CD4-positive, alpha-beta T cell treated with Interleukin-10 for 1 hour (primary cell): ENCODE measurements at regions not wholly inside any gene's neighbourhood (a gene's known extent, or its start where the extent isn't known, plus 50 kb on each side); places are given as distances from the start of the nearest gene placed in this dataset.
"Not testable (repeated sequence)": the region's sequence is repeated elsewhere in the genome, so short reads cannot be mapped to it uniquely, and the experiment has no call there.

ENCODE experiments used
- DNase-seq: peaks from one replicate; pipeline ENCODE4 v3.0.0-alpha.2; 2020

GRCh38 chr1:145553795-145554194, 54.0 kb upstream of the GPR89A start:
- DNase-seq, result not testable (repeated sequence)

- no peak for DNase-seq
Observed at GRCh38 chr1:145545055-145545454, 62.7 kb upstream of the GPR89A start.

GRCh38 chr1:145541685-145542084, 66.1 kb upstream of the GPR89A start:
- not testable (repeated sequence) for DNase-seq

- DNase-seq, result not testable (repeated sequence)
Observed at GRCh38 chr1:145541246-145541645, 66.5 kb upstream of the GPR89A start.

GRCh38 chr1:145538118-145538882, 69.5 kb upstream of the GPR89A start:
- DNase-seq, result not testable (repeated sequence)

GRCh38 chr1:145537003-145537402, 70.8 kb upstream of the GPR89A start:
- DNase-seq, result not testable (repeated sequence)

- not testable (repeated sequence) for DNase-seq
Observed at GRCh38 chr1:145535461-145535860, 72.3 kb upstream of the GPR89A start.

- not testable (repeated sequence) for DNase-seq
Observed at GRCh38 chr1:145528068-145528564, 79.7 kb upstream of the GPR89A start.

GRCh38 chr1:145520159-145520558, 87.6 kb upstream of the GPR89A start:
- DNase-seq, result not testable (repeated sequence)

- not testable (repeated sequence) for DNase-seq
Observed at GRCh38 chr1:145519302-145519701, 88.5 kb upstream of the GPR89A start.

- peak; percentile 6 for DNase-seq
Observed at GRCh38 chr1:145513017-145513416, 87.6 kb upstream of the NBPF20 start.

- not testable (repeated sequence) for DNase-seq
Observed at GRCh38 chr1:145508053-145508452, 82.7 kb upstream of the NBPF20 start.

- not testable (repeated sequence) for DNase-seq
Observed at GRCh38 chr1:145505663-145506647, 80.6 kb upstream of the NBPF20 start.

GRCh38 chr1:145504834-145505413, 79.5 kb upstream of the NBPF20 start:
- DNase-seq, result not testable (repeated sequence)

- not testable (repeated sequence) for DNase-seq
Observed at GRCh38 chr1:145504310-145504709, 78.9 kb upstream of the NBPF20 start.

- DNase-seq, result not testable (repeated sequence)
Observed at GRCh38 chr1:145500251-145500650, 74.8 kb upstream of the NBPF20 start.

- not testable (repeated sequence) for DNase-seq
Observed at GRCh38 chr1:145495077-145495871, 69.9 kb upstream of the NBPF20 start.

- DNase-seq, result not testable (repeated sequence)
Observed at GRCh38 chr1:145488193-145488933, 63.0 kb upstream of the NBPF20 start.

- DNase-seq, result not testable (repeated sequence)
Observed at GRCh38 chr1:145487156-145487555, 61.8 kb upstream of the NBPF20 start.

- not testable (repeated sequence) for DNase-seq
Observed at GRCh38 chr1:145484257-145484656, 58.9 kb upstream of the NBPF20 start.

- DNase-seq, result not testable (repeated sequence)
Observed at GRCh38 chr1:145482214-145482860, 56.9 kb upstream of the NBPF20 start.
